GM13977 (cell line): ENCODE measurements at regions not wholly inside any gene's neighbourhood (a gene's known extent, or its start where the extent isn't known, plus 50 kb on each side); places are given as distances from the start of the nearest gene placed in this dataset.

Source experiments
- DNase-seq: peaks from one replicate; pipeline ENCODE4 v3.0.0; 2012; ENCODE audit warnings: low spot score
- CTCF ChIP-seq: IDR thresholded peaks from 2 replicates; pipeline ENCODE4 v1.5.1; 2012; ENCODE audit warnings: mild to moderate bottlenecking, control low read depth; ENCODE audit not compliant: insufficient read depth; ENCODE audit errors: extremely low read depth, missing control alignments
- in situ Hi-C: fragments of 300-500 bp; cut with MboI; formaldehyde crosslinking; loops from one replicate; pipeline ENCODE4 v1.12.0; 2022; ENCODE audit warnings: low sequenced_read_pairs, low pct_unique_long_range_greater_than_20kb, mixed read lengths, inconsistent platforms; ENCODE audit not compliant: unreplicated experiment

- DNase-seq = no peak
- in situ Hi-C loops = no loop called here
- TF ChIP-seq CTCF = no peak
Measured at GRCh38 chr10:120282846-120283492, 174.1 kb upstream of the PLPP4 start.

GRCh38 chr10:120285408-120285807 lies 171.6 kb upstream of the PLPP4 start:
- TF ChIP-seq CTCF = no peak
- in situ Hi-C loops = no loop called here
- no peak for DNase-seq

GRCh38 chr10:120286280-120286679 lies 170.7 kb upstream of the PLPP4 start:
- DNase-seq = no peak
- no peak for TF ChIP-seq CTCF
- in situ Hi-C loops = no loop called here

GRCh38 chr10:120300513-120300912 lies 156.5 kb upstream of the PLPP4 start:
- no peak for TF ChIP-seq CTCF
- in situ Hi-C loops = no loop called here
- DNase-seq = no peak

- in situ Hi-C loops = no loop called here
- no peak for DNase-seq
- TF ChIP-seq CTCF = no peak
Measured at GRCh38 chr10:120308589-120308988, 148.4 kb upstream of the PLPP4 start.

- no peak for TF ChIP-seq CTCF
- in situ Hi-C loops = no loop called here
Measured at GRCh38 chr10:120313715-120314114, 143.3 kb upstream of the PLPP4 start.

More at GRCh38 chr10:120313715-120314114, 143.3 kb upstream of the PLPP4 start:
- no peak for DNase-seq
